HG02943 (cell line): ENCODE measurements at regions not wholly inside any gene's neighbourhood (a gene's known extent, or its start where the extent isn't known, plus 50 kb on each side); places are given as distances from the start of the nearest gene placed in this dataset.
"Not testable (repeated sequence)": the region's sequence is repeated elsewhere in the genome, so short reads cannot be mapped to it uniquely, and the experiment has no call there.

ENCODE experiments used
- ATAC-seq: cut with Tn5 transposase; IDR thresholded peaks from one replicate; pipeline ENCODE4 v1.9.1; 2021; ENCODE audit warnings: mild to moderate bottlenecking, low read depth, moderate library complexity; ENCODE audit not compliant: unreplicated experiment

GRCh38 chr2:75846683-75847190 is 136.0 kb upstream of the GCFC2 start:
- ATAC-seq = no peak

GRCh38 chr2:75844651-75845050 is 133.9 kb upstream of the GCFC2 start:
- no peak for ATAC-seq

- ATAC-seq = not testable (repeated sequence)
Observed at GRCh38 chr2:75834588-75834987, 123.9 kb upstream of the GCFC2 start.

DNA sequence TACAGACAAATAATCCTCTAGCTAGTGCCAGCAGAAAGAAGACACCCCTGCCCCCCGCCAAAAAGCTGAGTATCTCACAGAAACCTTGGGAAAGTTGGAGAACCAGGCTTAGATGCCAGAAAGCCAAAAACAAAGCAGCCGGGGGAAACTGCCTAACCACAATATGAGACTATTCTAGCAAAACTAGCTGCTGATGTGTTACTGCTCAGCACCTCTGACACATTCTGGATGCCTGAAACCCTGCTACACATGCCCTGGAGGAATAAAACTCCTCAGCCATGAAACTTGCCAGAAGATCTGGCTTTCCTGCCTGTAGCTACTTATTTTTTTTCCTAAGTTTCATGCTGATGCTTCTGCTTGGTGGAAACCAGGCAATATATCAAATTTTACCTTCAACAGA is 122.7 kb upstream of the GCFC2 start:
- no peak for ATAC-seq

DNA sequence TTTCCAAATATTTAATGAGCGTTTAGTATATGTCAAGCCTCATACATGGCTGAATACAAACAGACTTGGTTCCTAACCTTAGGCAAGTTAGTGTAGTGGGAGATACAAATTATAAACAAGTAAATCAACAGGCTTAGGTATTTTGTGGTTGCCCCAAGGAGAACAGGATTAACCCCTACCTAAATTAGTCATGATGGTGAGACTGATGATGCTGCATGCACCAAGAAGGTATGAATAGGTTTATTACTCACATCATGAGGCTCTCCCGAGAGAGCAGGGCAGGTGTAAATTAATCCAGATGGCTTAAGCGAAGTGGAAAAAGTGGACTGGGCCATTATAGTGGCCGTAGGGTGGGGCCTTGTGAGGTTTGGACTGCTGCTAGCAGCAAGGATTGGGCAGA is 118.1 kb upstream of the GCFC2 start:
- no peak for ATAC-seq

DNA sequence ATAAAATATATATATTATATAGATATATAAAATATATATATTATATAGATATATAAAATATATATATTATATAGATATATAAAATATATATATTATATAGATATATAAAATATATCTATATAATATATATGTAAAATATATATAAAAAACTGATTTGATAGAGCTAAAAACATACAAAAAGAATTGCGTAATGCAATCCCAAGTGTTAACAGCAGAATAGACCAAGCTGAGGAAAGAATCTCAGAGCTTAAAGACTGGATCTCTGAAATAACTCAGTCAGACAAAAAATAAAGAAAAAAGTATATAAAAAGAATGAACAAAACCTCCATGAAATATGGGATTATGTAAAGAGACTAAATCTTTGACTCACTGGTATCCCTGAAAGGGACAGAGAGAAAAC is 112.8 kb upstream of the GCFC2 start:
- ATAC-seq = not testable (repeated sequence)

DNA sequence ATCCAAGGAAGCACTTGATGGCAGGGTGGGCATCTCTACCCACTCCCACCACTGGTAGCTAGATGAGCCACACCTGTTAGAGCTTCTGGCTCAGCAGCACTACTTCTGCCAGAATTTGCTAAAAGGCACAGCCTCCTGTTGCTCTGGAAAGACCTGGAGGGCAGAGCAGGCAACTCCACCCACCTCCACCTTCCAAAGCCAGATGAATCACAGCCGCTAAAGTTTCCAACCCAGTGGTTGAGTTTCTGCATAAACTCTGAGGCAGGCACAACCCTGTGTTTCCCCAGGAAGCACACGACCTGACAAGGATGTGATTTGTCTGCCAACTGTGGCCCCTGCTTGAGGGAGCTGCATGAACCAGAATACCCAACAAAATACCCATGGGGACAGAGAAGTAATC is 111.6 kb upstream of the GCFC2 start:
- ATAC-seq = no peak

- no peak for ATAC-seq
Observed at GRCh38 chr2:75820693-75821092, 110.0 kb upstream of the GCFC2 start.

- ATAC-seq = no peak
Observed at GRCh38 chr2:75810611-75811330, 100.1 kb upstream of the GCFC2 start.

- ATAC-seq = no peak
Observed at GRCh38 chr2:75808793-75809535, 98.2 kb upstream of the GCFC2 start.

DNA sequence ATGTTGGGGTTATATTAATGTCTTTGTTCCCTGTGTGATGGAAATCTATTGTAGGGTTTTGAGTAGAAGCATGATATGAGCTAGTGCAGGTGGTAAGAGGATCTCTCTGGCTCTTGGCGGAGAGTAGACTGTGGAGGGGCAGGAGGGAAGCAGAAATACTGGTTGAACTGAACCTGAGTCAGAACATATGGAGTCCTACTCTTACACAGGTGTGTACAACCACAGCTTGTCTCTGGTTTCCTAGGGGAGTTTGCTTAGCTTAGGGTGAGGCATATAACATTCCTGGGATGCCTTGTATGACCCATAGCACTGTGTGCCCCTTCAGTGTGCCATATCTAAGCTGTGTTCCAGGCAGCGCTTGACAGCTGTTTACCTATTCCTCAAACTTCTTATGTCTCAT is 97.3 kb upstream of the GCFC2 start:
- ATAC-seq = no peak

GRCh38 chr2:75801234-75801982 is 90.7 kb upstream of the GCFC2 start:
- peak; percentile 40 for ATAC-seq

DNA sequence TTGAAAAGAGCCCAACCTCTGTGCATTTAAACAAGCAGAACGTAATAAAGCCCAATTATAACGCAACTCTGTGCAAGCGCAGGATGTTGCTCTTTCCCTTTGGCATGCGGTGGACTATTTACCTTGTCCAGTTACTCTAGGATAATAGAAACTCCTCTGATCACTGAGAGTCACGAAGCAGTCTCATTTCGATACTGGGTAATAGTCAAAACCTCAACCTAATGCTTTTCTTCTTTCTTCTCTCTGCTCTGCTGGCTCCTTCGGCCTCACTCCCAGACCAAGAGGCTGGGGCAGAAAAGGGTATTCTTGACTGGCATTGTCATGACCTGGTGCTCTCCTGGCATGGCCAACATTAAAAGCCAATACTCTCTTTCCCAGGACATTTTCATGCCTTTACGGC is 89.7 kb upstream of the GCFC2 start:
- peak; percentile 66 for ATAC-seq

DNA sequence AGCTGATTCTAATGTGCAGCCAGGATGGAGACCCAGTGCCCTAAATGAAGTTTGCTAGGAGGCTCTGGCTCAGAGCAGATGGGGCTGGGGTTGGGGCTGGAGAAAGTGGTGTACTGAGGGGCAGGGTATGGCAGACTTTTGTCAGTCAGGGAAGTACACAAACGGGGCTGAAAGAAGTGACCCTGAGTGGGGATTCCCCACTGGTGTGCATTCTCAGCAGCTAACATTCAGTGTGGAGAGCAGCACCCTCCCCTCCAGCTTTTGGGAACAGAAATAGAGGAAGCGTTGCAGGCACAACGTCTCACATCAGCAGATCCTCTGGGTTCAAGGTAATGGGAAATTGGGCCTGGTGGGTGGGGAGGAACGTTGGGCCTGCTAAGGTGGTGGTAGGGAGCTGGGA is 89.1 kb upstream of the GCFC2 start:
- ATAC-seq = peak; percentile 45

DNA sequence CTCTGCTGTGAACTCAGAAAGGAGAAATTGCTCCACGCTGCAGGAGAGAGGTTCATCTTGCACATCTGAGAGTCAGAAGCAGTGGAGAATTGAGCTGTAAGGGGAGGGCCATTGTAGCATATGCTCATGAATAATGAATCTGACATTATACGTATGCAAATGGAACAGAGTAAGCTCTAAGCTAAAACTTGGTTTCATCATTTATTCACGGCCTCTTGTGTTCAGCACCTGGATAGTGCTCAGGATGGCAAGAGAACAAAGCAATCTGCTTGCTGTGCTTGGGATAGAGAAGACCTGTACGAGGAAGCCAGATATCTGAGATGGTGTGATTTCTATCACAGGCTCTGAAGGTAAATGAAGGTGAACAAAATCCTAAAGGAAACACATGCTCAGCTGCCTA is 87.9 kb upstream of the GCFC2 start:
- ATAC-seq = no peak

GRCh38 chr2:75792996-75793395 is 82.3 kb upstream of the GCFC2 start:
- ATAC-seq = no peak

DNA sequence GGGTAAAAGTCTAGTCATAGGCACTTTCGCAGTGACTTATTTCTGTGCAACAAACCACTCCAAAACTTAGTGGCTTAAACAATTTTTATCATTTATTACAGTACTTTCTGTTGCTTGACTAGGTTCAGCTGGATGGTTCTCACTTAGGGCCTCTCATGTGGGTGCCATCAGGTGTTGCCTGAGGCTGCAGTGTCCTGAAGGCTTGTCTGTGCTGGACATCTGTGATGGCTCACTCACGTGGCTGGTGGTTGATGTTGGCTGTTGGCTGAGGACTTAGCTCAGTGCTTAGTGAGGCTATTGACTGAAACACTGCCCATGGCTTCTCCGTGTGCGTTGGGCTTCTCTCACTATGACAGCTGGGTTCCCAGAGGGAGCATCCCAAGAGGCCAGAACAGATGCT is 81.4 kb upstream of the GCFC2 start:
- ATAC-seq = no peak

DNA sequence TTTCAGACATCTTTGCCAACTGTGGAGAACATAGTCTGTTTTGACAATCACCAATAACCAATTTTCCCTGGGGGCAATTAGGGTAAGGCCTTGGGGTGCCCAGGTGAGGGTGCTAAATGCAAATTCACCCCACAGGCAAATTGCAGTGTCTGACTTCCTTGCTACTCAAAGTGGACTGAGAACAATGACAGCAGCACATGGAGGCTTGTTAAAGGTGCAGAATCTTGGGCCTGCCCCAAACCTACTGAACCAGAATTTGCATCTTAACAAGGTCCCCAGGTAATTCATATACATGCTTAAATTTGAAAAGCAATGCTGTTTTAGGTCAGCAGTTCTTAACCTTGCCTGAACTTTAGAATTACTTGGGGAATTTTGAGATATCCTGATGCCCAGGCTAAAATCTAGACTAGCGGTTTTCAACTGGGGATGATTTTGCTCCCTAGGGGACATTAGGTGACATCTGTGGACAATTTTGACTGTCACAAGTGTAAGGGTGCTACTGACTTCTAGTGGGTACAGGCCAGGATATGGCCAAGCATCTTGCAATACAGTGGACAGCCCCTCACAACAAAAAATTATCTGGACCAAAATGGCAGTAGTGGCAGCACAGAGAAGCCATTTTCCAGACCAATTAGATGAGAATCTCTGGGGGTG is 80.2 kb upstream of the GCFC2 start:
- no peak for ATAC-seq

GRCh38 chr2:75790121-75790813 is 79.6 kb upstream of the GCFC2 start:
- ATAC-seq = no peak

DNA sequence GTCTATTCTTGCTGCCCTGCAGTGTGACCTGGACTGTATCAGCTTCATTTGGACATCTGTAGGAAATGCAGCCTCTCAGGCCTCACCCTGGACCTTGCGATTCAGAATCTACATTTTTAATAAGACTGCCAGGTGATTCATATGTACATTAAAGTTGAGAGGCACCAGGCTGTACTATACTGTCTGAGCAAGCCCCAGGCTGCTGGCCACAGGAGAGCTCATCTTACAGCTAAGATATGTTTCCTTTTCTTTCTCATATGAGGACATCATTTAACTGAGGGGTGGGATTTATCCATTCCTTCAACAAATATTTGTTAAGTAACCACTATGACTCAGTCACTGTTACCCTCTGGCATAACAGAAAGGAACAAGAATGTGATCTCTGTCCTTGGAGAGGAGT is 78.2 kb upstream of the GCFC2 start:
- no peak for ATAC-seq
